ENCODE measurements at regions not wholly inside any gene's neighbourhood (a gene's known extent, or its start where the extent isn't known, plus 50 kb on each side); places are given as distances from the start of the nearest gene placed in this dataset.

DNA sequence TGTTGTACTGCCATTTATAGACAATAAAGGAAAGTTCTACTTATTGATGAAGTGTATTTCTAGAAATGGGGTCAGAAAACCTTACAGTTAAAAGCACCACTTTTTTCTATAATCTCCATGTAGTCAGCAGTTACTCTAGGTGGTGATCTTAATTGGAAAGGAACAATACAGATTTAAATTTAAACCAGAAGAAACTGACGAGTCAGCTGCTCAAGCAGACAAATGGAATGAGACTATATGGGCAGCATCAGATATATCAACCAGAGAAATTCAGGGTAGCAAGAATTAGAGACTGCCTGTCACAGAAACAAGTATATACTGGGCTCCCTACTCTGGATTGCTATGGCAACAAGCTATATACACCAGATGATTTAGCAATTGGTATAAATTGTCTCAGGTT lies 99.6 kb upstream of the SCG2 start:
- no peak overlapping the region for H3K4me3 ChIP-seq (replicated peaks in 1 of 3)
- H3K9me3 ChIP-seq: no peaks in the 10 kb centered on the region
- DNase-seq: no peak
- H3K4me1 ChIP-seq: peaks cover 0 to 7% of the 10 kb centered on the region in 2 donors
- H3K27ac ChIP-seq: no peak overlapping the region
- TF ChIP-seq, protein P1, sequence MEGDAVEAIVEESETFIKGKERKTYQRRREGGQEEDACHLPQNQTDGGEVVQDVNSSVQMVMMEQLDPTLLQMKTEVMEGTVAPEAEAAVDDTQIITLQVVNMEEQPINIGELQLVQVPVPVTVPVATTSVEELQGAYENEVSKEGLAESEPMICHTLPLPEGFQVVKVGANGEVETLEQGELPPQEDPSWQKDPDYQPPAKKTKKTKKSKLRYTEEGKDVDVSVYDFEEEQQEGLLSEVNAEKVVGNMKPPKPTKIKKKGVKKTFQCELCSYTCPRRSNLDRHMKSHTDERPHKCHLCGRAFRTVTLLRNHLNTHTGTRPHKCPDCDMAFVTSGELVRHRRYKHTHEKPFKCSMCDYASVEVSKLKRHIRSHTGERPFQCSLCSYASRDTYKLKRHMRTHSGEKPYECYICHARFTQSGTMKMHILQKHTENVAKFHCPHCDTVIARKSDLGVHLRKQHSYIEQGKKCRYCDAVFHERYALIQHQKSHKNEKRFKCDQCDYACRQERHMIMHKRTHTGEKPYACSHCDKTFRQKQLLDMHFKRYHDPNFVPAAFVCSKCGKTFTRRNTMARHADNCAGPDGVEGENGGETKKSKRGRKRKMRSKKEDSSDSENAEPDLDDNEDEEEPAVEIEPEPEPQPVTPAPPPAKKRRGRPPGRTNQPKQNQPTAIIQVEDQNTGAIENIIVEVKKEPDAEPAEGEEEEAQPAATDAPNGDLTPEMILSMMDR (IDR thresholded peaks at IDR 0.05): no peak
- no peak for TF ChIP-seq POLR2A (IDR thresholded peaks at IDR 0.05)
- H3K27me3 ChIP-seq: no peaks in the 10 kb centered on the region
- no peaks in the 10 kb centered on the region for H3K36me3 ChIP-seq
- intact Hi-C loops (cut with DNase I): no loop called here
- WGBS, 2 donors: 89 to 95% methylated on average over 1 of the region's 1 CpG

DNA sequence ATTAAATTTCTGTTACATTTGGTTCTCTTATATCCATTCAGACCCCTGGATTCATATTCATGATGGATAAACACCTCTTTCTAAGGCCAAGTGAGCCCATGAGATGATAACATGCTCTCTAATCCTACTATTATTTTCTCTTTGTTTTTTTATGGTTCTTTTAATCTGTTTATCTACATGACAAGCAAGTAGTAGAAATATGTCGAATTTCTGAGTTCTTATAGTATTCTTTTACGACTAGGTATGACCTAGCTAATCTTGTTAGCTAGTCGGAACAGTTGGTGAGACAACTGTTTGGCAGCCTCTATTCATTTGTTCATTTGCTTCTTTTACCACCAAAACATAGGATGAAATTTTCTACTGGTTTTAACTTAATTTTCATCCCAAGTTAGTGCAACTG lies 98.1 kb upstream of the SCG2 start:
- peaks cover 4 to 16% of the 10 kb centered on the region in 2 donors for H3K4me1 ChIP-seq
- no peaks in the 10 kb centered on the region for H3K9me3 ChIP-seq
- WGBS, 2 donors: 92 to 95% methylated on average over 3 of the region's 3 CpGs
- H3K4me3 ChIP-seq (replicated peaks in 1 of 3): no peak overlapping the region
- no peak for DNase-seq
- no peaks in the 10 kb centered on the region for H3K27me3 ChIP-seq
- TF ChIP-seq, protein P1 (IDR thresholded peaks at IDR 0.05): no peak
- TF ChIP-seq POLR2A (IDR thresholded peaks at IDR 0.05): no peak
- intact Hi-C loops (cut with DNase I): no loop called here
- no peaks in the 10 kb centered on the region for H3K36me3 ChIP-seq
- H3K27ac ChIP-seq: no peak overlapping the region

GRCh38 chr2:223697892-223698645 lies 95.9 kb upstream of the SCG2 start:
- Histone ChIP-seq H3K4me3 (replicated peaks in 1 of 3) (no peak overlapping the region), H3K27ac (no peak overlapping the region), H3K27me3 (no peaks in the 10 kb centered on the region), H3K9me3 (no peaks in the 10 kb centered on the region), H3K4me1 (peaks cover 4 to 16% of the 10 kb centered on the region in 2 donors), H3K36me3 (no peaks in the 10 kb centered on the region)
- intact Hi-C loops (cut with DNase I): no loop called here
- TF ChIP-seq POLR2A (IDR thresholded peaks at IDR 0.05): no peak
- TF ChIP-seq, protein P1 (IDR thresholded peaks at IDR 0.05): no peak
- no peak for DNase-seq
- 93 to 94% methylated on average over 7 of the region's 7 CpGs for WGBS, 2 donors

DNA sequence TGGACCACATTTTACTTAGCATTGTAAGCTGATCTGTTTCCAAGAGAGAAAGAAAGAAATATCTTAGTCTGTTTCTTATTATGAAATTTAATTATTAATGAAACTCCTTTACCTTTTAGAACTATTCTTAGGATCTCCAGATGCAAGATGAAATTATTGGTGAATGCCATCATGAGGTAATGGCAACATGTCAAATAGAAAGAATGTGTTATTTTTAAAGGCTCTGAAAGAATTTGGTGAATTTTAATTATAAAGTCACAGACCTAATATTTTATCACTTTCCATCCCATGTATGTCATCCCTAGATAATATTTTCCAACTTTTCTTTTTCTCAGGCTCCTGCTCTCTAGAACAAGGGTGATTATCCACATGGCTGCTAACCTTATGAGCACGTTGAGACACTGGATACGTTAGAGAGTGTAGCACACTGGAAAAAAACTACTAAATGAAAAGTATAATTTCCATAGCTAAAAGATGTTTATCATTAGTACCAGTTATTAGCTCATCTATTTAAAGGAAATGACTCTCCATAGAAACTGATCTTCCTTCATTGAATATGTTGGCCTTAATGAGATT lies 95.2 kb upstream of the SCG2 start:
- TF ChIP-seq, protein P1 (IDR thresholded peaks at IDR 0.05): no peak
- no peak for TF ChIP-seq POLR2A (IDR thresholded peaks at IDR 0.05)
- 84 to 85% methylated on average over 2 of the region's 2 CpGs for WGBS, 2 donors
- Histone ChIP-seq H3K27ac (peak overlapping the region in 2 of 3 donors; percentile 7 to 55), H3K36me3 (no peaks in the 10 kb centered on the region), H3K4me1 (peaks cover 4 to 16% of the 10 kb centered on the region in 2 donors), H3K4me3 (replicated peaks in 1 of 3) (no peak overlapping the region), H3K27me3 (no peaks in the 10 kb centered on the region), H3K9me3 (no peaks in the 10 kb centered on the region)
- intact Hi-C loops (cut with DNase I): no loop called here
- DNase-seq: no peak

DNA sequence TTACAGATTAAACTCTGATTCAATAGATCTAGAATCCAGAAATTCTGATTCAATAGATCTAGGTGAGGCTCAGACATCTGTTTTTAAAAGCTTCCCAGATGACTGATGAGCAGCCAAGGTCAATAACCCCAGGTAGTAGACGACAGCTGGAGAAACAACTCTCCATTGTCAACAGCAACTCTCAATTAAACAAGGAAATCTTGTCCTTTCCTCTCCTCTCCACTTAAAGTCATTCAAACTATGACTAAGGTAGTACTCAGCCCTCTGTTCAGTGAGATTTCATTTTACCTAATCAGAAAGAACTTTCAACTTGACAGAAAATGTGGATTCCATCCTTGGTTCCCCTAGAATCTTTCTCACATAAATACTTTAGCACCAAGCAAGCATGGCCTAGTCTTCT lies 94.6 kb upstream of the SCG2 start:
- TF ChIP-seq POLR2A (IDR thresholded peaks at IDR 0.05): no peak
- TF ChIP-seq, protein P1 (IDR thresholded peaks at IDR 0.05): no peak
- 13 to 32% methylated on average over 1 of the region's 1 CpG for WGBS, 2 donors
- intact Hi-C loops (cut with DNase I): no loop called here

More for the DNA sequence above, 94.6 kb upstream of the SCG2 start:
- no peaks in the 10 kb centered on the region for H3K36me3 ChIP-seq
- DNase-seq: no peak
- H3K9me3 ChIP-seq: no peaks in the 10 kb centered on the region
- H3K27ac ChIP-seq: peak overlapping the region; percentile 7 to 55 (median 25)
- H3K27me3 ChIP-seq: no peaks in the 10 kb centered on the region
- H3K4me1 ChIP-seq: peaks cover 4 to 16% of the 10 kb centered on the region in 2 donors
- no peak overlapping the region for H3K4me3 ChIP-seq (replicated peaks in 1 of 3)
